RWPE1 (cell line): ENCODE measurements at regions not wholly inside any gene's neighbourhood (a gene's known extent, or its start where the extent isn't known, plus 50 kb on each side); places are given as distances from the start of the nearest gene placed in this dataset.

Source experiments
- CTCF ChIA-PET: fragments of 350-600 bp; sonication (Branson Sonifier 250); formaldehyde crosslinking; extraction: SDS; loops from one replicate; lab custom pipeline; 2021; lab: Yijun Ruan, JAX
- POLR2A ChIA-PET: fragments of 400-600 bp; formaldehyde crosslinking; extraction: SDS; loops from one replicate; lab custom pipeline; 2020; ENCODE audit warnings: antibody characterized with exemption; ENCODE audit not compliant: low non-redundant PET; lab: Yijun Ruan, JAX
- DNase-seq: peaks from one replicate; pipeline ENCODE4 v3.0.0; 2012; ENCODE audit warnings: low spot score
- H3K27ac ChIP-seq: fragments of 450-650 bp; 2 replicates; pipeline ENCODE4 v1.5.1; 2017
- TF ChIP-seq, protein P1 (sequence below): fragments of 450-650 bp; conservative IDR thresholded peaks from 2 replicates; pipeline ENCODE4 v1.5.1; 2017; ENCODE audit warnings: low read depth, mild to moderate bottlenecking

- TF ChIP-seq, protein P1, sequence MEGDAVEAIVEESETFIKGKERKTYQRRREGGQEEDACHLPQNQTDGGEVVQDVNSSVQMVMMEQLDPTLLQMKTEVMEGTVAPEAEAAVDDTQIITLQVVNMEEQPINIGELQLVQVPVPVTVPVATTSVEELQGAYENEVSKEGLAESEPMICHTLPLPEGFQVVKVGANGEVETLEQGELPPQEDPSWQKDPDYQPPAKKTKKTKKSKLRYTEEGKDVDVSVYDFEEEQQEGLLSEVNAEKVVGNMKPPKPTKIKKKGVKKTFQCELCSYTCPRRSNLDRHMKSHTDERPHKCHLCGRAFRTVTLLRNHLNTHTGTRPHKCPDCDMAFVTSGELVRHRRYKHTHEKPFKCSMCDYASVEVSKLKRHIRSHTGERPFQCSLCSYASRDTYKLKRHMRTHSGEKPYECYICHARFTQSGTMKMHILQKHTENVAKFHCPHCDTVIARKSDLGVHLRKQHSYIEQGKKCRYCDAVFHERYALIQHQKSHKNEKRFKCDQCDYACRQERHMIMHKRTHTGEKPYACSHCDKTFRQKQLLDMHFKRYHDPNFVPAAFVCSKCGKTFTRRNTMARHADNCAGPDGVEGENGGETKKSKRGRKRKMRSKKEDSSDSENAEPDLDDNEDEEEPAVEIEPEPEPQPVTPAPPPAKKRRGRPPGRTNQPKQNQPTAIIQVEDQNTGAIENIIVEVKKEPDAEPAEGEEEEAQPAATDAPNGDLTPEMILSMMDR, result no peak
- H3K27ac ChIP-seq, result no peak overlapping the region
- POLR2A ChIA-PET, result interaction anchor here (0.6 kb wide), 1 partner anchor 216 kb away, joined by 3 read pairs; no protein-coding TSS in a partner anchor
- CTCF ChIA-PET, result no interaction called here
- DNase-seq, result no peak
Measured at GRCh38 chr13:58921129-58921528, 1242.6 kb downstream of the DIAPH3 start.

- ChIA-PET POLR2A (no interaction called here), CTCF (no interaction called here)
- no peak overlapping the region for H3K27ac ChIP-seq
- DNase-seq, result no peak
- TF ChIP-seq, protein P1, result no peak
Measured at GRCh38 chr13:58926858-58927257, 1236.9 kb downstream of the DIAPH3 start.

DNA sequence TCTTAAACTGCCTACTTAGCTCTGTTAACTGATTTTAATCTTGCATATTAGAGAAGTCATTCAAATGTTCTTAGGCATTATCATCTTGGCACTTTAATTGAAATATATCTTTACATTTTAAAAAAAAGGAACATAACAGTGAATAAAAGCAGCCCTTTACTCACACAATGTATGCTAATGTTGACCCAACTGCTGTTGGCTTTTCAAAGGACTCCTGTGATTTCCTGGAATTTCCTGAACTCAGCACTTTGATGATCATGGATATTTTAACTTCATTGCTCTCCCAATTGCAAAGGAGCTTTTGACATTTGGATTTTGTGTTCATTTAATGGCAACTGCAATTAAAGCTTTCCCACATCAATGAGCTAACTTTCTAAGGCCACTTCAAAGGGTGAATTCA lies 1230.3 kb downstream of the DIAPH3 start:
- CTCF ChIA-PET, result interaction anchor here (0.5 kb wide), 1 partner anchor 144 kb away, joined by 4 read pairs; no protein-coding TSS in a partner anchor
- POLR2A ChIA-PET, result no interaction called here
- H3K27ac ChIP-seq, result no peak overlapping the region
- DNase-seq, result no peak
- TF ChIP-seq, protein P1, result no peak

- CTCF ChIA-PET, result interaction anchor here (0.6 kb wide), 1 partner anchor 694 kb away, joined by 3 read pairs; no protein-coding TSS in a partner anchor
- no peak for DNase-seq
- POLR2A ChIA-PET, result interaction anchor here (0.6 kb wide), 1 partner anchor 696 kb away, joined by 3 read pairs; no protein-coding TSS in a partner anchor
- TF ChIP-seq, protein P1, result no peak
- no peak overlapping the region for H3K27ac ChIP-seq
Measured at GRCh38 chr13:58935689-58936088, 1228.0 kb downstream of the DIAPH3 start.

GRCh38 chr13:58946274-58946673 lies 1217.5 kb downstream of the DIAPH3 start:
- no peak for DNase-seq
- POLR2A ChIA-PET, result no interaction called here
- CTCF ChIA-PET, result no interaction called here
- TF ChIP-seq, protein P1, result no peak
- no peak overlapping the region for H3K27ac ChIP-seq

- TF ChIP-seq, protein P1, result no peak
- H3K27ac ChIP-seq, result no peak overlapping the region
- CTCF ChIA-PET, result no interaction called here
- no peak for DNase-seq
- POLR2A ChIA-PET, result no interaction called here
Measured at GRCh38 chr13:58949646-58950045, 1214.1 kb downstream of the DIAPH3 start.
